GM10248 (cell line): ENCODE measurements at regions not wholly inside any gene's neighbourhood (a gene's known extent, or its start where the extent isn't known, plus 50 kb on each side); places are given as distances from the start of the nearest gene placed in this dataset.
"Not testable (repeated sequence)": the region's sequence is repeated elsewhere in the genome, so short reads cannot be mapped to it uniquely, and the experiment has no call there.

Experiments
- CTCF ChIA-PET: fragments of 300-600 bp; sonication (Branson Sonifier 250); formaldehyde crosslinking; extraction: SDS; loops from one replicate; lab custom pipeline; 2021; ENCODE audit warnings: antibody characterized with exemption; lab: Yijun Ruan, JAX
- POLR2A ChIA-PET: fragments of 350-650 bp; sonication (Branson Sonifier 250); formaldehyde crosslinking; extraction: SDS; loops from one replicate; lab custom pipeline; 2020; ENCODE audit warnings: antibody characterized with exemption; lab: Yijun Ruan, JAX
- DNase-seq: peaks from one replicate; pipeline ENCODE4 v3.0.0; 2012; ENCODE audit errors: extremely low spot score
- TF ChIP-seq, protein P1 (sequence below): IDR thresholded peaks from 2 replicates; pipeline ENCODE4 v1.5.1; 2012; ENCODE audit warnings: mild to moderate bottlenecking, low read depth; ENCODE audit errors: extremely low read depth, missing control alignments, control extremely low read depth

DNA sequence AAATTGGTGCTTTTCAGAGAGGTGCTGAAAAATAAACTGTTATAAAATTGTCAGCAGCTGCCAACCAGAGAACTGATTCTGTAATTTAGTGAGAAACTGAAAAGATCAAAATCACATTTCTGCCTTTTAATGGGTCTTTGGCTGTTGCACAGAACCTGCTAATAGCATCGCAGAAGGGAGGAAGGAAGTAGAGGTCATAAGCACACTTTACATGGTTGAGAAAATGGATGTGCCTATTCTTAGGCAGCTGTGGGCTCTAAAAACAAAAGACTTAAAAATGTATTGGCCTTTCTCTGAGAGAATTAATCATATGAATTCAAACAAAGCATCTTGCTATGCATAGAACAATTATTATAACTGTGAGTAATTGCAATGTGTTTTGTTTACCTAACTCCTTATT lies 1186.9 kb downstream of the DSC3 start:
- DNase-seq = no peak
- POLR2A ChIA-PET = no interaction called here
- CTCF ChIA-PET = no interaction called here
- TF ChIP-seq, protein P1, sequence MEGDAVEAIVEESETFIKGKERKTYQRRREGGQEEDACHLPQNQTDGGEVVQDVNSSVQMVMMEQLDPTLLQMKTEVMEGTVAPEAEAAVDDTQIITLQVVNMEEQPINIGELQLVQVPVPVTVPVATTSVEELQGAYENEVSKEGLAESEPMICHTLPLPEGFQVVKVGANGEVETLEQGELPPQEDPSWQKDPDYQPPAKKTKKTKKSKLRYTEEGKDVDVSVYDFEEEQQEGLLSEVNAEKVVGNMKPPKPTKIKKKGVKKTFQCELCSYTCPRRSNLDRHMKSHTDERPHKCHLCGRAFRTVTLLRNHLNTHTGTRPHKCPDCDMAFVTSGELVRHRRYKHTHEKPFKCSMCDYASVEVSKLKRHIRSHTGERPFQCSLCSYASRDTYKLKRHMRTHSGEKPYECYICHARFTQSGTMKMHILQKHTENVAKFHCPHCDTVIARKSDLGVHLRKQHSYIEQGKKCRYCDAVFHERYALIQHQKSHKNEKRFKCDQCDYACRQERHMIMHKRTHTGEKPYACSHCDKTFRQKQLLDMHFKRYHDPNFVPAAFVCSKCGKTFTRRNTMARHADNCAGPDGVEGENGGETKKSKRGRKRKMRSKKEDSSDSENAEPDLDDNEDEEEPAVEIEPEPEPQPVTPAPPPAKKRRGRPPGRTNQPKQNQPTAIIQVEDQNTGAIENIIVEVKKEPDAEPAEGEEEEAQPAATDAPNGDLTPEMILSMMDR = no peak

GRCh38 chr18:29853126-29853525 lies 1189.4 kb downstream of the DSC3 start:
- CTCF ChIA-PET = interaction anchor here (1.1 kb wide), 1 partner anchor 9 kb away, joined by 3 read pairs; no protein-coding TSS in a partner anchor
- DNase-seq = no peak
- POLR2A ChIA-PET = no interaction called here
- TF ChIP-seq, protein P1 = no peak

GRCh38 chr18:29849144-29849543 lies 1193.4 kb downstream of the DSC3 start:
- ChIA-PET CTCF (interaction anchor here (1.6 kb wide), 1 partner anchor 10 kb away, joined by 6 read pairs; no protein-coding TSS in a partner anchor), POLR2A (no interaction called here)
- no peak for DNase-seq
- TF ChIP-seq, protein P1 = no peak

DNA sequence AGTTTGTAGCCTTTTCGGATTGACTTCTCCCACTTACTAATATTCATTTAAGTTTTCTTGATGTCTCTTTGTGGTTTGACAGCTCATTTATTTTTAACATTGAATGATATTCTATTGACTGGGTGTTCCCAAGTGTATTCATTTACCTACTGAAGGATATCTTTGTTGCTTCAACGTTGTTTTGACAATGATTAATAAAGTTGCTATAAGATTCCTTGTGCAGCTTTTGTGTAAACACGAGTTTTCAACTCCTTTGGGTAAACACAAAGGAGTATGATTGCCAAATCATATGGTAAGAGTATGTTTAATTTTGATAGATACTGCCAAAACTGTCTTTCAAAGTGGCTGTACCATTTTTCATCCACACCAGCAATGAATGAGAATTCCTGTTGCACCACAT lies 1200.9 kb downstream of the DSC3 start:
- no peak for DNase-seq
- TF ChIP-seq, protein P1 = no peak
- ChIA-PET CTCF (interaction anchor here (1.4 kb wide), 1 partner anchor 22 kb away, joined by 3 read pairs; no protein-coding TSS in a partner anchor), POLR2A (no interaction called here)

DNA sequence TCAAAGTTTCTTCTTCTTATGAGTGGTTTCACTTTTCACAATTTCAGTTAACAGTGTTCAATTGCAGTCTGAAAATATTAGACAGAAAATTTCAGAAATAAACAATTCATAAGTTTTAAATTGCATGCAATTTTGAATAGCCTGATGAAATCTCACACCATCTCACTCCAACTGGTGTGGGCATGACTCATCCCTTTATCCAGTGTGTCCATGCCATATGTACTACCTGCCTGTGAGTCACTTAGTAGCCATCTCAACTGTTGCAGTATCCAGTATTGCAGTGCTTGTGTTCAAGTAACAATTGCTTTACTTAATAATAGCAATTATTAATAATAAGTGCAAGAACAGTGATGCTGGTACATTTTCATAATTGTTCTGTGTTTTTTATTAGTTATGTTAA lies 1202.5 kb downstream of the DSC3 start:
- TF ChIP-seq, protein P1 = no peak
- CTCF ChIA-PET = no interaction called here
- POLR2A ChIA-PET = no interaction called here
- DNase-seq = no peak

GRCh38 chr18:29838961-29839360 lies 1203.6 kb downstream of the DSC3 start:
- DNase-seq, POLR2A ChIA-PET: not testable (repeated sequence)
- CTCF ChIA-PET = interaction anchor here (1.4 kb wide), 1 partner anchor 10 kb away, joined by 6 read pairs; no protein-coding TSS in a partner anchor

DNA sequence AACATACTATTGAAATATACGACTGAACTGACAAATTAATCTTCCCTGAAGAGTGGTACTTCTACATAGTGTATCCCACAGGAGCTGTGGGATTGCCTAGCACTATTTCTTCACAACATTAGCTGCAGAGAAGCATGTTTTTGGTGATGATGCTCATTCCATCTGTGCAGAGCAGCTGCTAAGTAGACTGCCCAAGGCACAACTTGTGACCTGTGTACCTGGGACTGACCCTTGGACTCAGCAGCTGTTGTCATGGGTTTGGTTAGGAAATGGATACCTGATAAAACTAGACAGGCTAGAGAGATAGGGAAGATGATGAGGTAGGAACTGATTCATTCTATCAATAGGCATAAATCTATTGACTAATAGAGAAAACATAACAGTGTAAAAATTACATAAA lies 1204.0 kb downstream of the DSC3 start:
- CTCF ChIA-PET = interaction anchor here (1.4 kb wide), 1 partner anchor 10 kb away, joined by 6 read pairs; no protein-coding TSS in a partner anchor
- TF ChIP-seq, protein P1 = no peak

More for the DNA sequence above, 1204.0 kb downstream of the DSC3 start:
- DNase-seq = no peak
- POLR2A ChIA-PET = no interaction called here
